NCI-H2081 treated with DMSO at 0.1 percent for 48 hours (cell line): ENCODE measurements at regions not wholly inside any gene's neighbourhood (a gene's known extent, or its start where the extent isn't known, plus 50 kb on each side); places are given as distances from the start of the nearest gene placed in this dataset.
A peak's percentile ranks its signal among the peaks of the same experiment; 100 is the strongest.
"Not testable (repeated sequence)": the region's sequence is repeated elsewhere in the genome, so short reads cannot be mapped to it uniquely, and the experiment has no call there.

Source experiments
- DNase-seq: peaks from one replicate; lab custom pipeline; 2025; lab: John Stamatoyannopoulos, UW

- DNase-seq, result not testable (repeated sequence)
Observed at GRCh38 chr6:142016666-142017065, 116.1 kb upstream of the GJE1 start.

- not testable (repeated sequence) for DNase-seq
Observed at GRCh38 chr6:142015463-142015862, 117.3 kb upstream of the GJE1 start.

- DNase-seq, result no peak
Observed at GRCh38 chr6:142015011-142015410, 117.7 kb upstream of the GJE1 start.

- no peak for DNase-seq
Observed at GRCh38 chr6:142014515-142014914, 118.2 kb upstream of the GJE1 start.

GRCh38 chr6:142013875-142014495 is 118.7 kb upstream of the GJE1 start:
- no peak for DNase-seq

- no peak for DNase-seq
Observed at GRCh38 chr6:142013287-142013686, 119.4 kb upstream of the GJE1 start.

GRCh38 chr6:142011775-142012174 is 121.0 kb upstream of the GJE1 start:
- no peak for DNase-seq

GRCh38 chr6:142011156-142011555 is 121.6 kb upstream of the GJE1 start:
- no peak for DNase-seq

GRCh38 chr6:142009647-142010046 is 123.1 kb upstream of the GJE1 start:
- DNase-seq, result no peak

GRCh38 chr6:142008781-142009180 is 123.9 kb upstream of the GJE1 start:
- DNase-seq, result no peak

- DNase-seq, result no peak
Observed at GRCh38 chr6:142008016-142008735, 124.5 kb upstream of the GJE1 start.

- no peak for DNase-seq
Observed at GRCh38 chr6:142005021-142005420, 127.7 kb upstream of the GJE1 start.

GRCh38 chr6:142002825-142003405 is 129.8 kb upstream of the GJE1 start:
- no peak for DNase-seq

- DNase-seq, result no peak
Observed at GRCh38 chr6:141996823-141997222, 135.9 kb upstream of the GJE1 start.

GRCh38 chr6:141992109-141992508 is 140.6 kb upstream of the GJE1 start:
- DNase-seq, result no peak

GRCh38 chr6:141990840-141991239 is 141.9 kb upstream of the GJE1 start:
- no peak for DNase-seq

- no peak for DNase-seq
Observed at GRCh38 chr6:141989706-141989959, 143.1 kb upstream of the GJE1 start.

GRCh38 chr6:141988954-141989705 is 143.6 kb upstream of the GJE1 start:
- peak; percentile 6 for DNase-seq

GRCh38 chr6:141988327-141988726 is 144.4 kb upstream of the GJE1 start:
- DNase-seq, result no peak

- DNase-seq, result no peak
Observed at GRCh38 chr6:141986457-141986856, 146.3 kb upstream of the GJE1 start.

GRCh38 chr6:141981190-141981589 is 151.5 kb upstream of the GJE1 start:
- no peak for DNase-seq

- DNase-seq, result no peak
Observed at GRCh38 chr6:141977782-141978181, 154.9 kb upstream of the GJE1 start.

GRCh38 chr6:141976994-141977393 is 155.7 kb upstream of the GJE1 start:
- DNase-seq, result no peak
